GM10266 (cell line): ENCODE measurements at regions not wholly inside any gene's neighbourhood (a gene's known extent, or its start where the extent isn't known, plus 50 kb on each side); places are given as distances from the start of the nearest gene placed in this dataset.

Experiments
- DNase-seq: peaks from one replicate; pipeline ENCODE4 v3.0.0; 2012; ENCODE audit errors: extremely low spot score
- CTCF ChIP-seq: IDR thresholded peaks from 2 replicates; pipeline ENCODE4 v1.5.1; 2012; ENCODE audit warnings: mild to moderate bottlenecking, low read depth; ENCODE audit not compliant: control insufficient read depth, insufficient read depth; ENCODE audit errors: missing control alignments

- no peak for DNase-seq
- no peak for TF ChIP-seq CTCF
Measured at GRCh38 chr15:77810130-77810571, 177.4 kb upstream of the LINGO1 start.

GRCh38 chr15:77808581-77809177 lies 176.0 kb upstream of the LINGO1 start:
- no peak for TF ChIP-seq CTCF
- no peak for DNase-seq

- no peak for DNase-seq
- TF ChIP-seq CTCF = no peak
Measured at GRCh38 chr15:77808075-77808474, 175.4 kb upstream of the LINGO1 start.

GRCh38 chr15:77807611-77808010 lies 174.9 kb upstream of the LINGO1 start:
- no peak for DNase-seq
- TF ChIP-seq CTCF = no peak

GRCh38 chr15:77807115-77807514 lies 174.4 kb upstream of the LINGO1 start:
- no peak for TF ChIP-seq CTCF
- DNase-seq = no peak

GRCh38 chr15:77804210-77804609 lies 171.5 kb upstream of the LINGO1 start:
- no peak for TF ChIP-seq CTCF
- no peak for DNase-seq

- no peak for TF ChIP-seq CTCF
- no peak for DNase-seq
Measured at GRCh38 chr15:77803487-77803886, 170.8 kb upstream of the LINGO1 start.
